Stimulated activated naive B cell treated with anti-CD40 and anti-IgM and Interleukin-4, amounts not matched to agents 10 μg/mL and 1 μg/mL and 100 μg/mL, for 72 hours (primary cell): ENCODE measurements at regions not wholly inside any gene's neighbourhood (a gene's known extent, or its start where the extent isn't known, plus 50 kb on each side); places are given as distances from the start of the nearest gene placed in this dataset.

Experiments
- ATAC-seq, 2 donors: fragments of 150-1000 bp; cut with Tn5 transposase; replicated peaks; 2 replicates each; pipeline ENCODE4 v1.10.0; 2021; ENCODE audit warnings: moderate library complexity in 1 of 2
- DNase-seq: peaks from one replicate; pipeline ENCODE4 v3.0.0; 2021
- H3K27ac Mint-ChIP-seq: one replicate; pipeline ENCODE4 v1.8.0; 2022; ENCODE audit warnings: mild to moderate bottlenecking, mixed read lengths
- H3K27me3 Mint-ChIP-seq, 2 donors: one replicate each; pipeline ENCODE4 v1.8.0; 2022; ENCODE audit warnings: mixed read lengths in 2 of 2
- H3K36me3 Mint-ChIP-seq, 2 donors: one replicate each; pipeline ENCODE4 v1.8.0; 2022; ENCODE audit warnings: mixed read lengths in 2 of 2, mild to moderate bottlenecking in 1 of 2
- H3K4me1 Mint-ChIP-seq, 2 donors: one replicate each; pipeline ENCODE4 v1.8.0; 2022; ENCODE audit warnings: mixed read lengths in 2 of 2, mild to moderate bottlenecking in 1 of 2
- H3K4me3 Mint-ChIP-seq, 2 donors: one replicate each; pipeline ENCODE4 v1.8.0; 2022; ENCODE audit warnings: mild to moderate bottlenecking in 2 of 2, mixed read lengths in 2 of 2, moderate library complexity in 1 of 2
- H3K9me3 Mint-ChIP-seq, 2 donors: one replicate each; pipeline ENCODE4 v1.8.0; 2022; ENCODE audit warnings: mixed read lengths in 2 of 2, mild to moderate bottlenecking in 1 of 2

DNA sequence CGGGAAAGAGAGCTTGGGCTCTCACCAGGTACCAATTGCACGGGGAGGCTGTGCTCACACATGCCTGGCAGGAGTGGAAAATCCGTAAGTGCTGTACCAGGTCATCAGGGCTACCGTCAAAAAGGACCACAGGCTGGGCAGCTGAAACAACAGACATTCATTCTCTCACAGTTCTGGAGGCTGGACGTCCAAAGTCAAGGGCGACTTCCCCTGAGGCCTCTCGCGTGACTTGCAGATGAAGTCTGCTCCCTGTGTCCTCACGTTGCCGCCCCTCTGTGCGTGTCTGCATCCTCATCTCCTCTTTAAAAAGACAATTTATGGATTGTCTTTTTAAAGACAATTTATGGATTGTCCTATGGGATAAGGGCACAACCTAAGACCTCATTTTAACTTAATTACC lies 73.8 kb upstream of the FZD10 start:
- peaks cover 9 to 15% of the 10 kb centered on the region in 2 donors for H3K9me3 Mint-ChIP-seq
- no peak for DNase-seq
- H3K27ac Mint-ChIP-seq = no peak overlapping the region
- H3K4me1 Mint-ChIP-seq = peaks cover 0 to 2% of the 10 kb centered on the region in 2 donors
- no peak overlapping the region for H3K4me3 Mint-ChIP-seq
- no peaks in the 10 kb centered on the region for H3K36me3 Mint-ChIP-seq
- ATAC-seq = no peak
- H3K27me3 Mint-ChIP-seq = peaks cover 0 to 26% of the 10 kb centered on the region in 2 donors

DNA sequence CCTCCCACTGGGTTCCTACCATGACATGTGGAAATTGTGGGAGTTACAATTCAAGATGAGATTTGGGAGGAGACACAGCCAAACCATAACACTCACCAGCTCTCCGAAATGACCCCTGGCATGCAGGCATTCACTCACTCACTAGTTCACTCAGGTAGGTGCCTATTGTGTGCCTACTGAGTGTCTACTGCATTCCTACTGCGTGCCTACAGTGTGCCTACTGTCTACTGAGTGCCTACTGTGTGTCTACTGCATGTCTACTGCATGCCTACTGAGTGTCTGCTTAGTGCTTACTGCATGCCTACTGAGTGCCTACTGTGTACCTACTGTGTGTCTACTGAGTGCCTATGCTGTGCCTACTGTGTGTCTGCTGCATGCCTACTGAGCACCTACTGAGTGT lies 71.7 kb upstream of the FZD10 start:
- no peak overlapping the region for H3K4me3 Mint-ChIP-seq
- H3K36me3 Mint-ChIP-seq = no peaks in the 10 kb centered on the region
- ATAC-seq = no peak
- H3K9me3 Mint-ChIP-seq = peaks cover 11 to 15% of the 10 kb centered on the region in 2 donors
- no peak overlapping the region for H3K27ac Mint-ChIP-seq
- peaks cover 0 to 15% of the 10 kb centered on the region in 2 donors for H3K27me3 Mint-ChIP-seq
- no peak for DNase-seq
- H3K4me1 Mint-ChIP-seq = peaks cover 0 to 2% of the 10 kb centered on the region in 2 donors

DNA sequence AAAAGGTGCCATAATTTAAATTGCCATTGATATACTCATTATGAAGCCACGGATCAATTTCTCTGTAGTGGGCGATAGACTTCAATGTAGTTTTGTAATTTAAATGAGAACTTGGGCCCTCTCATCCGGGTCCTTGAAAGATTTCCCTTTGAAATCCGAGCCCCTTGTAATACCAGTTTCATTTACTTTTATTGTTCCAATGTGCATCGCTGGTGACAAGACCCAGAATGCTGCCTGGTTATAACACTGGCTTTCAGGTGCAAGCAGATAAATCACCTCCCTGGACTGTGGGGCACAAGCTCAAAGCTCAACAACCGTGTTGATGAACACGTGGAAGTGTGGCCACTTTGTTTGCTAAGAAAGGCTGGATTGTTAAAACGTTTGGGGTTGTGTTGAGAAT lies 68.9 kb upstream of the FZD10 start:
- no peaks in the 10 kb centered on the region for H3K4me1 Mint-ChIP-seq
- peaks cover 11 to 15% of the 10 kb centered on the region in 2 donors for H3K9me3 Mint-ChIP-seq
- no peak overlapping the region for H3K4me3 Mint-ChIP-seq
- H3K27me3 Mint-ChIP-seq = no peaks in the 10 kb centered on the region
- H3K27ac Mint-ChIP-seq = no peak overlapping the region
- ATAC-seq = no peak
- no peaks in the 10 kb centered on the region for H3K36me3 Mint-ChIP-seq
- no peak for DNase-seq

DNA sequence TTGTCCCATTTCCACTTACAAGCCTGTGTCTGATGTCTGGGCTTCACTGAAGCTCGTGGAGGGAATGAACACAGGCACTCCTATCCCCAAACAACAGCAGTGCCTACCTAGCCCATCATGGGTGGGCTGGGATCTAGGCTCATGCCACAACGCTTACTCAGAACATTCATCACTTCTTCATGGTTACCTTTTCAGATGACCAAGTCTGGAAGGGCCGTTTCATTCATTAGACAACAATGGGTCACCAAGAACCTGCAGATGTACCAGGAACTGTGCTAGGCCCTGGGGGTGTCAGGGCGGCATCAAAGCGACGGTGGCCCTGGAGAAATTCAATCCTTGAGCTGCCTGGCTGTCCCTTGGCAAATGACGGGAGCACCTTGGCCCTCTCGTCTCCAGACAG lies 64.9 kb upstream of the FZD10 start:
- DNase-seq (no peak), ATAC-seq (no peak)
- Mint-ChIP-seq H3K27me3 (no peaks in the 10 kb centered on the region), H3K27ac (no peak overlapping the region), H3K36me3 (no peaks in the 10 kb centered on the region), H3K4me3 (no peak overlapping the region), H3K4me1 (no peaks in the 10 kb centered on the region), H3K9me3 (peaks cover 0 to 2% of the 10 kb centered on the region in 2 donors)

DNA sequence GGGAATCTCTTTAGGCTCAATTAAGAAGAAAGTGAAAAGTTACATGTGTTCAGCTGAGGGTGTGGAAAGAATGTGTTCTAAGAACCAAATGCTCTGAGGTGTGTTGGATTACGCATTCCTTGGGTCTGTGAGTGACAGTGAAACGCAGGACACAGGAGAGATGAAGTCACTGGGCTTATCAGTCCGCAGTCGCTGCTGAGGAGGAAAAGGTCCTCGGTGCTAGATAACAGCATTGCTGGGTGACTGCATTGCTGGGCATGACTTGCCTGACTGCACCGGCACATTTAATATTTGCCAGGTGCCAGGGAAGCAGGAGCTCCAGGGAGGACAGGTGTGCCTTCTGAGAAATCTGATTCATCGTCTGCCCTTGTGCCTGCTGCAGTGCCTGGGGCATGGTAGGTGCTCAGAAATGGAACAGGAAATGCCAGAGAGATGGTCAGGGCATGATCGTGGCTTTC lies 64.4 kb upstream of the FZD10 start:
- Mint-ChIP-seq H3K27ac (no peak overlapping the region), H3K9me3 (peaks cover 0 to 2% of the 10 kb centered on the region in 2 donors), H3K4me3 (no peak overlapping the region), H3K36me3 (no peaks in the 10 kb centered on the region), H3K4me1 (no peaks in the 10 kb centered on the region), H3K27me3 (no peaks in the 10 kb centered on the region)
- DNase-seq = no peak
- ATAC-seq = no peak

DNA sequence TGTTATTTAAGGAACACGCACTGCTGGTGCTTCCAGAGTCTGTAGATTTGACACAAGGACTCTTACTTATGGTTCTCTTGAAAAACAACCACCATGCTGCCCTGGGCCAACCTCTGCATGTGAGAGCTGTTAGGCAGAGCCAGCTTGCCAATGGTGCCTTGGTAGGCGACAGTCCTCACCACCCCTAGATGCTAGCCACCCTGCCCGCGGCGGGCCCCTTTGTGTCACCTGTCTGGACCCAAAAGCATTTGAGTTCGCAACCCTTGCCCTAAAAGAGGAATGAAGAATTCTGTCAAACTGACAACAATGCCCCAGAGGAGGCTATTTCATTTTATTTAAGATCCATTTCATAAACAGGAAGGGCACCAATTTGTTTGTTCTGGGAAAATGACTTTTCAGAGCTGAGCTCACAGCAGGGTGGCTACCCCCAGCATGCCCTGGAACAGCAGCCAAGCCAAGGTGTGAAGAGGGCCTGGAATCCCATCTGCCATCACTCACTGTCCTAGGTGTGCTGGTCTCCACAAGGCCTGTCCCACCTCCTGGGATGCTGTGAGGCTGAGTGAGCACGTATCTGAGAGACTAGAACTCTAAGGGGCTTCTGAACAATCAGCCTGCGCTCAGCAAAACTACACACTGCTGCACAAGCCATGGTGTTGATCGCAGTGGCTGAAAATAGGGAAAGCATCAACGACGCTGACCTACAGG lies 63.8 kb upstream of the FZD10 start:
- DNase-seq = no peak
- Mint-ChIP-seq H3K27me3 (no peaks in the 10 kb centered on the region), H3K9me3 (peaks cover 0 to 2% of the 10 kb centered on the region in 2 donors), H3K27ac (no peak overlapping the region), H3K36me3 (no peaks in the 10 kb centered on the region), H3K4me3 (no peak overlapping the region), H3K4me1 (no peaks in the 10 kb centered on the region)
- no peak for ATAC-seq

DNA sequence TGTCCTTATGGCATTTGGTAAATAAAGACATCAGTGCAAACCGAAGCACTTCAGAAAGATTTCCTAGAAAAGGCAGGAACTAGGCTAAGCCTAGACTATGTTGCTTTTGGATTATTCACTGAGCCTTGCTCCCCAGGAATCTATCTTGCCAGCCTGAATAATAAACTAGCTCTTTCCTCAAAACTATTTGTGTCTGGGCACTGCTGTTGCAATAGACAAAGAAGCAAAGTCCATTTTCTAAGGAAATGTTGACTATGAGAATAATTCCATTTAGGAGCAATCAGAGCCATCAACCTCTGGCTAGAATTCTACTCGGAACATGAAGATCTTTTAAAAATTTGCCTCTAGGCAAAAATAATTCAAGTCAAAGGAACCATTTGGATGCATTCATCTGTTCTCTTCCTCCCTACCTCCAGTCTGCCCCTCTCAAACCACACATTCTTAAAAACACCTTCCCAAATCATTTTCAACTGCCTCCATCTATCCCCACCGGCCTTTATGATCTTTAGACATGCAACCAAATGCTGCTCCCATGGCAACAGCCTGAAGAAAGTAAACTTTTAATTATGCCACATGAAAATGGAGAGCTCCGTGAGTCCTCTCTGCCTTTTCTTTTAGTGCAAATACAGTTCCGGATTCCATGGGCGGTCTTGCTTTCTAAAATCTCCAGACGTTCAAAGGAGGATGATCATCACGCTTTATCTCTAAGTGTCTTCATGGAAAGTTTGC lies 61.5 kb upstream of the FZD10 start:
- Mint-ChIP-seq H3K36me3 (no peaks in the 10 kb centered on the region), H3K4me1 (no peaks in the 10 kb centered on the region), H3K4me3 (no peak overlapping the region), H3K9me3 (no peaks in the 10 kb centered on the region), H3K27me3 (peaks cover 0 to 11% of the 10 kb centered on the region in 2 donors), H3K27ac (no peak overlapping the region)
- DNase-seq = no peak
- no peak for ATAC-seq

DNA sequence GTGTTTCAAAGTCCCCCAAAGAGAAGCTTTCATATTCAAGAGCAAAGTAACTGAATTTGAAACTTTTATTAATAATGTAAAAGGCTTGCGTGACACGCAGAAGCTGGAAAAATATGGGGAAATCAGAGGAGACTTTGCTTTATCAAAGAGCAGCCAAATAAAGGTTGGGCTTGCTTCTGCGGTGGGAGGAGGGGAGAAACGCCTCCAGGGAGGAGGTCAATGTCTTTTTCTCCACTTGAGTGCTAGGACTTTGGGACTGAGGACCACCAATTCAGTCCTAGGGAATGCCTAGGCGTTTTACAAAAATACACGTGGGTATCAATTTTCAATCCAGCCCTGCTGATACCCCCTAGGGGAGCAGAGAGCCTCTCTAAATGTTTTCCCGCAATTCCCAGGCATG lies 60.9 kb upstream of the FZD10 start:
- DNase-seq = no peak
- Mint-ChIP-seq H3K9me3 (no peaks in the 10 kb centered on the region), H3K27ac (no peak overlapping the region), H3K36me3 (no peaks in the 10 kb centered on the region), H3K27me3 (peaks cover 0 to 11% of the 10 kb centered on the region in 2 donors), H3K4me3 (no peak overlapping the region), H3K4me1 (no peaks in the 10 kb centered on the region)
- ATAC-seq = no peak

DNA sequence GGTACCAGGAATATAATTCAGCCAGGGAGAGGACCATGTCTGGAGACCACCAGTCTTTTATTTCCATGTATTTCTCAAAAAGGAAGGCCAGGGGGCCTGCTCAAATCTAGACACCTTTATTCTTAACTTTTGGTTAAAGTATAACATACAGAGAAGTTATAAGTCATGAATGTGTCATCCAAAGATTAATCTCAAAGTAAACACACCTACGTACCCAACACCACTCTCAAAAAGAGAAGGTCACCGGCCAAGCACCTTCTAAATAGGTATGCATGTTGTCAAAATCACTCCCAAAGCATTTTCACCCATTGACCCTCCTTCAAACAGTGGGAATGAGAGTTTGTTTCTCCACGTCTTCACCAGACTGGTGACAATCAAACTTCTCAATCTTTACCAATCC lies 60.0 kb upstream of the FZD10 start:
- peaks cover 0 to 11% of the 10 kb centered on the region in 2 donors for H3K27me3 Mint-ChIP-seq
- ATAC-seq = no peak
- DNase-seq = no peak

DNA sequence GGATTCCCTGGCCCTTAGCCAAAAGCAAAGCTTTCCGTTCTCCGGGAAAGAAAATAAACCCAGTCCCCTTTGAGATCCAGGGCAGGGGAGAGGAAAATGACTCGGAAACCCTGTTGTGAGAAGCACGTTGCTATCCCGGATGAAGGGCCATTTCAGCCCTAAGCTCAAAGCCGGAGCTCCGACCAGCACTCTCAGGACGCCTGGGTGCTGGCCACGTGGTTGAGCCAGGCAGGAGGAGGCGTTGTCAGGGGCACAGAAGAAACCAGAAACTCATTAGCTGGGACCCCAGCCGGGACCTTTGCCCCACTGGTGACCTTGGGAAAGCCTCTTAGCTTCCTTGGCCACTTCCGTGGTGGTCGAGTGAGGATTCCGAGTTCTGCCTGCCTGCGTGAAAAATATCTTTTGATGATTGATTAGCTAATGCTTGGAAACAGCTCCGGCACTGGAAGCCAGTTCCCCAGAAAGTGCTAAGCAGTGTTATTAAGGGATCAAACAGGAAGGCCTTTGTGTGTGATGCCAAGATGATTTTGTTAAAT lies 57.6 kb upstream of the FZD10 start:
- Mint-ChIP-seq H3K27ac (no peak overlapping the region), H3K4me1 (no peaks in the 10 kb centered on the region), H3K4me3 (no peak overlapping the region), H3K9me3 (peaks cover 0 to 4% of the 10 kb centered on the region in 2 donors), H3K27me3 (peaks cover 0 to 11% of the 10 kb centered on the region in 2 donors), H3K36me3 (no peaks in the 10 kb centered on the region)
- ATAC-seq (no peak), DNase-seq (no peak)

More for the DNA sequence above, 60.0 kb upstream of the FZD10 start:
- Mint-ChIP-seq H3K9me3 (no peaks in the 10 kb centered on the region), H3K4me3 (no peak overlapping the region), H3K27ac (no peak overlapping the region), H3K36me3 (no peaks in the 10 kb centered on the region), H3K4me1 (no peaks in the 10 kb centered on the region)

DNA sequence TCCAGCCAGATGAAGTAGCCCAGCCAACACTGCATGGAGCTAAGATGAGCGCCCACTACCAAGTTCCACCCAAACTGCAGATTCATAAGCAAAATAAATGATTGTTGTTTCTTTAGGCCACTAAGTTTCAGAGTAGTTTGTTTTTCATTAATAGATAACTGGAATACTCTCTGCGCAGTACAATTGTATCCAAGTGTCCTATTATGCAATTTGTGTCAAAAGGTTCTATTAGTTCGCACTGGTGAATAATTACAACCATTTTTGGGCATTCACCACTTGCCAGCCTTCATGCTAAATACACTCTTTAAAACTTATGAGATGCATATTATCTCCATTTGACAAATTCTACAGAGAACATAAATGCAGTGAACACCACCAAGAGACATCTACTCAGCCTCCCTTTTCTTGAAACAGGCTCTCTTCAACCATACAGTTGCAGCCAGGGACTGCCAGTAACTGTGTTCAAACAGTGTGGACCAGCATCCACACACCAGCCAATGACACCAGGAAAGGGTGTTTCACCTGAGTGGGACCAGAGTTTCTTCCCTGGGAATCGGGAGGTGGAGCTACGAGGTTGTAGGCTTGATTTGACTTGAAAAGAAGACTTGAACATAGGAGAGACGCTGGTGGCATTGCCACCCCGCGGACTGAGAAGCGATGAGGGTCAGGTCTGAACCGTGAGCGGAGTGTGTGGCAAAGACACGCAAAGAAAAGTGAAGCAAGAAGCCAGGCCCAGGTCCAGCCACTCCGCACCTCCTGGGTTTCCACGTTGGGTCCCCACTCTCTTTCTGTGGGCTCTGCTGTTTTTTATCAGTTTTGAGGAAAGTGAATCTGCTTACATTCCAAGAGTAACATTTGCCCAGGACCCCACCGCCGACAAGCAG lies 53.0 kb upstream of the FZD10 start:
- Mint-ChIP-seq H3K9me3 (peaks cover 6% of the 10 kb centered on the region in 2 donors), H3K4me1 (no peaks in the 10 kb centered on the region), H3K27ac (no peak overlapping the region), H3K27me3 (peaks cover 11 to 18% of the 10 kb centered on the region in 2 donors), H3K36me3 (no peaks in the 10 kb centered on the region), H3K4me3 (no peak overlapping the region)
- no peak for ATAC-seq
- DNase-seq = no peak

DNA sequence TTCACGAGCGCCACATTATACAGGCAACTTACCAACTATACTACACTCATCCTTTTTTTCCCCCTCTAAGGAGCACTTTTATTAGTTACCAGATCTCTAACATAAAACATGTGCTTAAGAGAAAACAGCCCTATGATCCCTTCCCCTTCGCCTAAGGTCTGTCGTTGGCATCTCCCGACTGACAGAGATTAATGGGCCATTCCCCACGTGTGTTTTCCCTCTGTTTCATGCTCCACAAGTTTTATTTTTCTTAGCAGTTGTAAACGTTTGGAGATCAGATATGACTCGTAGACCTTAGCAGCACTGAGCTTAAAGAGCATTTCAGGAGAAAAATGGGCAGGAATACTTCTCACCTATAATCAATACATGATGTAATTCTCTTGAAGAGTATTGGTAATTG lies 51.4 kb upstream of the FZD10 start:
- no peaks in the 10 kb centered on the region for H3K4me1 Mint-ChIP-seq
- no peak overlapping the region for H3K27ac Mint-ChIP-seq
- H3K9me3 Mint-ChIP-seq = peaks cover 6% of the 10 kb centered on the region in 2 donors
- no peak for DNase-seq
- ATAC-seq = no peak
- H3K36me3 Mint-ChIP-seq = no peaks in the 10 kb centered on the region
- peaks cover 11 to 12% of the 10 kb centered on the region in 2 donors for H3K27me3 Mint-ChIP-seq
- no peak overlapping the region for H3K4me3 Mint-ChIP-seq

DNA sequence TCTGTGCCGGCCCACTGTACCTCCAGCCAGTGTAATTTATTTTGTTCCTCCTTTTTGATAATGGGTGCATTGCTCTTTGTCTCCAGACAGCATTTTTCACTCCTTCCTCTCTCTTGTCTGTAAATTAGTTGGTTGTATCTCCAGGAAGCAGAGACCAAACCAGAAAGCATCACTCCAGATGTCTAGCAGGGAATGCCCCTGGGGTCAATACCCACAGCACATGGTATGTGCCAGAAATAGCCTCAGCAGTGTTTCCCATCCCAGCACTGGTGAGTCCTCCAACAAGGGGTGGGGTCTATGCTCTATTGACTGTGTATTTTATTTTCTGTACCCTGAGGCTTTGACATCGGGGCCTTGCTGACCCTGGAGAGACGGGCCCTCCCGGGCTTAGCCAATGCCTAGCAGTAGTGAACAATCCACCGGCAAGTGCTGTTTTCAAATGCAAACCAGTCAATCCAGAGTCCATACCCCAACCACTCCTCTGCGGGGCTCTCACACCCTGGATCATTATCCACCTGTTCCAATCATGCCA lies 50.2 kb upstream of the FZD10 start:
- no peak for ATAC-seq
- DNase-seq = no peak
- Mint-ChIP-seq H3K9me3 (peaks cover 6% of the 10 kb centered on the region in 2 donors), H3K36me3 (no peaks in the 10 kb centered on the region), H3K27me3 (peaks cover 11 to 12% of the 10 kb centered on the region in 2 donors), H3K4me1 (no peaks in the 10 kb centered on the region), H3K4me3 (no peak overlapping the region), H3K27ac (no peak overlapping the region)
